ENCODE measurements at regions not wholly inside any gene's neighbourhood (a gene's known extent, or its start where the extent isn't known, plus 50 kb on each side); places are given as distances from the start of the nearest gene placed in this dataset.

GRCh38 chrX:109842611-109843010 lies 109.6 kb upstream of the ACSL4 start:
- DNase-seq (ENCODE audit: low read depth, low spot score), result no peak

- no peak for DNase-seq (ENCODE audit: low read depth, low spot score)
Observed at GRCh38 chrX:109843963-109844751, 111.1 kb upstream of the ACSL4 start.

GRCh38 chrX:109844986-109845385 lies 111.9 kb upstream of the ACSL4 start:
- DNase-seq (ENCODE audit: low read depth, low spot score), result no peak

GRCh38 chrX:109845996-109846395 lies 112.9 kb upstream of the ACSL4 start:
- DNase-seq (ENCODE audit: low read depth, low spot score), result no peak

- no peak for DNase-seq (ENCODE audit: low read depth, low spot score)
Observed at GRCh38 chrX:109847257-109848187, 114.5 kb upstream of the ACSL4 start.

- DNase-seq (ENCODE audit: low read depth, low spot score), result no peak
Observed at GRCh38 chrX:109848461-109849050, 115.5 kb upstream of the ACSL4 start.

- no peak for DNase-seq (ENCODE audit: low read depth, low spot score)
Observed at GRCh38 chrX:109854096-109854495, 121.0 kb upstream of the ACSL4 start.

GRCh38 chrX:109855501-109855900 lies 122.4 kb upstream of the ACSL4 start:
- no peak for DNase-seq (ENCODE audit: low read depth, low spot score)

- no peak for DNase-seq (ENCODE audit: low read depth, low spot score)
Observed at GRCh38 chrX:109856974-109857373, 123.9 kb upstream of the ACSL4 start.

- DNase-seq (ENCODE audit: low read depth, low spot score), result no peak
Observed at GRCh38 chrX:109857584-109858228, 124.6 kb upstream of the ACSL4 start.

GRCh38 chrX:109858602-109859341 lies 125.7 kb upstream of the ACSL4 start:
- DNase-seq (ENCODE audit: low read depth, low spot score), result no peak

GRCh38 chrX:109859651-109860050 lies 126.6 kb upstream of the ACSL4 start:
- no peak for DNase-seq (ENCODE audit: low read depth, low spot score)

GRCh38 chrX:109862433-109862832 lies 129.4 kb upstream of the ACSL4 start:
- no peak for DNase-seq (ENCODE audit: low read depth, low spot score)

- DNase-seq (ENCODE audit: low read depth, low spot score), result no peak
Observed at GRCh38 chrX:109863811-109864210, 130.8 kb upstream of the ACSL4 start.

- no peak for DNase-seq (ENCODE audit: low read depth, low spot score)
Observed at GRCh38 chrX:109871121-109871888, 131.6 kb upstream of the TMEM164 start.

GRCh38 chrX:109872021-109872732 lies 130.7 kb upstream of the TMEM164 start:
- no peak for DNase-seq (ENCODE audit: low read depth, low spot score)

- no peak for DNase-seq (ENCODE audit: low read depth, low spot score)
Observed at GRCh38 chrX:109873574-109873973, 129.3 kb upstream of the TMEM164 start.

- DNase-seq (ENCODE audit: low read depth, low spot score), result no peak
Observed at GRCh38 chrX:109873983-109874382, 128.9 kb upstream of the TMEM164 start.

GRCh38 chrX:109874548-109874947 lies 128.4 kb upstream of the TMEM164 start:
- no peak for DNase-seq (ENCODE audit: low read depth, low spot score)

- no peak for DNase-seq (ENCODE audit: low read depth, low spot score)
Observed at GRCh38 chrX:109875831-109876230, 127.1 kb upstream of the TMEM164 start.
